ENCODE measurements at regions not wholly inside any gene's neighbourhood (a gene's known extent, or its start where the extent isn't known, plus 50 kb on each side); places are given as distances from the start of the nearest gene placed in this dataset.

DNA sequence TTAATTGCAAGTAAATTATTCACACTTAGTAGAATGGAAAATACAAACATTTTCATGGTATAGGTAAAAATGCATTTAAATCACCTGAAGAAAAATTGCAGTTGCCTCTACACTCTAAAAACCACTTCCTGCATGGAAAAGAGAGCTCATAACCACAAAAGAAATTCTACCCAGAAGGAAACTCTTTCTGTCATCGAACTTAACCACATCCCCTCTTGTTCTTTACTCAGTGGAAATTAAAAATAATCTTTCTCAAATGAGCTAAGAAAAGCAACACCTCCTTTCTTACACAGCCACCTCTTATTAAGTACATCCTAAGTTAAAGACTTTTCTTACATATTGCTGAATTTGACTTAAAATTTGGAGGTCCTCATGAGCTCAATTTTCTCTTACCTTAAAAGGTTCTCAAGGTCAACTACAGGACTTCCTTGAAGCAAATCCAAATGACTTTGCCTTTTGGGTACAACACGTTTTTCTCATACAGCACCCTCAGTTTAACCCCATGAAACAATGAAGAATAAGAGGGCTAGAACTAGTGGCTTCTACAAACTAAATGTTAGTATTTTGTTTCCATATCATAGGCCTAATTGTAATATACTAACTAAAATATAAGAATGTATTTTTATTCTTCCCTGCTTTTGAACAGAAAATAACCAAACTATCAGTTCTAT lies 109.1 kb upstream of the CRIM1 start (continued):
- TF ChIP-seq ATF7 (IDR thresholded peaks at IDR 0.05; ENCODE audit: low read depth) (peak; percentile 91), CHD4 (IDR thresholded peaks at IDR 0.05) (no peak), GATAD2B (conservative IDR thresholded peaks at IDR 0.05; ENCODE audit: low read depth) (no peak), LARP7 (IDR thresholded peaks at IDR 0.05) (no peak), MEF2B (IDR thresholded peaks at IDR 0.05; ENCODE audit: partially characterized antibody, poor library complexity, severe bottlenecking) (peak; percentile 66), ETV6 (conservative IDR thresholded peaks at IDR 0.05 in 1 of 2, IDR thresholded peaks at IDR 0.05 in 1 of 2; ENCODE audit: borderline replicate concordance in 1 of 2, low read depth in 1 of 2) (peak in 1 of 2 experiments; percentile 86; a peak in 2 of 4 replicates), NFYA (IDR thresholded peaks at IDR 0.05; ENCODE audit: borderline replicate concordance, low read depth, low read length) (no peak), FOXK2 (IDR thresholded peaks at IDR 0.05) (no peak), STAT1 (conservative IDR thresholded peaks at IDR 0.05) (no peak), SREBF2 (IDR thresholded peaks at IDR 0.05; ENCODE audit: low read length) (no peak), SMC3 (IDR thresholded peaks at IDR 0.05; ENCODE audit: borderline replicate concordance, low read length) (no peak), CBX3 (IDR thresholded peaks at IDR 0.05; ENCODE audit: borderline replicate concordance, low read depth) (no peak), TCF7 (IDR thresholded peaks at IDR 0.05; ENCODE audit: borderline replicate concordance) (no peak; the same call in 1 of the 2 replicates)
- TF ChIP-seq, protein P1, sequence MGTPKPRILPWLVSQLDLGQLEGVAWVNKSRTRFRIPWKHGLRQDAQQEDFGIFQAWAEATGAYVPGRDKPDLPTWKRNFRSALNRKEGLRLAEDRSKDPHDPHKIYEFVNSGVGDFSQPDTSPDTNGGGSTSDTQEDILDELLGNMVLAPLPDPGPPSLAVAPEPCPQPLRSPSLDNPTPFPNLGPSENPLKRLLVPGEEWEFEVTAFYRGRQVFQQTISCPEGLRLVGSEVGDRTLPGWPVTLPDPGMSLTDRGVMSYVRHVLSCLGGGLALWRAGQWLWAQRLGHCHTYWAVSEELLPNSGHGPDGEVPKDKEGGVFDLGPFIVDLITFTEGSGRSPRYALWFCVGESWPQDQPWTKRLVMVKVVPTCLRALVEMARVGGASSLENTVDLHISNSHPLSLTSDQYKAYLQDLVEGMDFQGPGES (IDR thresholded peaks at IDR 0.05), result no peak
- TF ChIP-seq, protein P2, sequence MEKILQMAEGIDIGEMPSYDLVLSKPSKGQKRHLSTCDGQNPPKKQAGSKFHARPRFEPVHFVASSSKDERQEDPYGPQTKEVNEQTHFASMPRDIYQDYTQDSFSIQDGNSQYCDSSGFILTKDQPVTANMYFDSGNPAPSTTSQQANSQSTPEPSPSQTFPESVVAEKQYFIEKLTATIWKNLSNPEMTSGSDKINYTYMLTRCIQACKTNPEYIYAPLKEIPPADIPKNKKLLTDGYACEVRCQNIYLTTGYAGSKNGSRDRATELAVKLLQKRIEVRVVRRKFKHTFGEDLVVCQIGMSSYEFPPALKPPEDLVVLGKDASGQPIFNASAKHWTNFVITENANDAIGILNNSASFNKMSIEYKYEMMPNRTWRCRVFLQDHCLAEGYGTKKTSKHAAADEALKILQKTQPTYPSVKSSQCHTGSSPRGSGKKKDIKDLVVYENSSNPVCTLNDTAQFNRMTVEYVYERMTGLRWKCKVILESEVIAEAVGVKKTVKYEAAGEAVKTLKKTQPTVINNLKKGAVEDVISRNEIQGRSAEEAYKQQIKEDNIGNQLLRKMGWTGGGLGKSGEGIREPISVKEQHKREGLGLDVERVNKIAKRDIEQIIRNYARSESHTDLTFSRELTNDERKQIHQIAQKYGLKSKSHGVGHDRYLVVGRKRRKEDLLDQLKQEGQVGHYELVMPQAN (conservative IDR thresholded peaks at IDR 0.05), result no peak
- TF ChIP-seq, protein P3, sequence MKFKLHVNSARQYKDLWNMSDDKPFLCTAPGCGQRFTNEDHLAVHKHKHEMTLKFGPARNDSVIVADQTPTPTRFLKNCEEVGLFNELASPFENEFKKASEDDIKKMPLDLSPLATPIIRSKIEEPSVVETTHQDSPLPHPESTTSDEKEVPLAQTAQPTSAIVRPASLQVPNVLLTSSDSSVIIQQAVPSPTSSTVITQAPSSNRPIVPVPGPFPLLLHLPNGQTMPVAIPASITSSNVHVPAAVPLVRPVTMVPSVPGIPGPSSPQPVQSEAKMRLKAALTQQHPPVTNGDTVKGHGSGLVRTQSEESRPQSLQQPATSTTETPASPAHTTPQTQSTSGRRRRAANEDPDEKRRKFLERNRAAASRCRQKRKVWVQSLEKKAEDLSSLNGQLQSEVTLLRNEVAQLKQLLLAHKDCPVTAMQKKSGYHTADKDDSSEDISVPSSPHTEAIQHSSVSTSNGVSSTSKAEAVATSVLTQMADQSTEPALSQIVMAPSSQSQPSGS (IDR thresholded peaks at IDR 0.05; ENCODE audit: low read length), result peak; percentile 94
- TF ChIP-seq, protein P4, sequence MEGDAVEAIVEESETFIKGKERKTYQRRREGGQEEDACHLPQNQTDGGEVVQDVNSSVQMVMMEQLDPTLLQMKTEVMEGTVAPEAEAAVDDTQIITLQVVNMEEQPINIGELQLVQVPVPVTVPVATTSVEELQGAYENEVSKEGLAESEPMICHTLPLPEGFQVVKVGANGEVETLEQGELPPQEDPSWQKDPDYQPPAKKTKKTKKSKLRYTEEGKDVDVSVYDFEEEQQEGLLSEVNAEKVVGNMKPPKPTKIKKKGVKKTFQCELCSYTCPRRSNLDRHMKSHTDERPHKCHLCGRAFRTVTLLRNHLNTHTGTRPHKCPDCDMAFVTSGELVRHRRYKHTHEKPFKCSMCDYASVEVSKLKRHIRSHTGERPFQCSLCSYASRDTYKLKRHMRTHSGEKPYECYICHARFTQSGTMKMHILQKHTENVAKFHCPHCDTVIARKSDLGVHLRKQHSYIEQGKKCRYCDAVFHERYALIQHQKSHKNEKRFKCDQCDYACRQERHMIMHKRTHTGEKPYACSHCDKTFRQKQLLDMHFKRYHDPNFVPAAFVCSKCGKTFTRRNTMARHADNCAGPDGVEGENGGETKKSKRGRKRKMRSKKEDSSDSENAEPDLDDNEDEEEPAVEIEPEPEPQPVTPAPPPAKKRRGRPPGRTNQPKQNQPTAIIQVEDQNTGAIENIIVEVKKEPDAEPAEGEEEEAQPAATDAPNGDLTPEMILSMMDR (IDR thresholded peaks at IDR 0.05 in 2 of 3, conservative IDR thresholded peaks at IDR 0.05 in 1 of 3; ENCODE audit: control insufficient read depth in 2 of 3, extremely low read depth in 1 of 3, insufficient read depth in 1 of 3, low read depth in 3 of 3, low read length in 3 of 3), result no peak
- TF ChIP-seq, protein P5, sequence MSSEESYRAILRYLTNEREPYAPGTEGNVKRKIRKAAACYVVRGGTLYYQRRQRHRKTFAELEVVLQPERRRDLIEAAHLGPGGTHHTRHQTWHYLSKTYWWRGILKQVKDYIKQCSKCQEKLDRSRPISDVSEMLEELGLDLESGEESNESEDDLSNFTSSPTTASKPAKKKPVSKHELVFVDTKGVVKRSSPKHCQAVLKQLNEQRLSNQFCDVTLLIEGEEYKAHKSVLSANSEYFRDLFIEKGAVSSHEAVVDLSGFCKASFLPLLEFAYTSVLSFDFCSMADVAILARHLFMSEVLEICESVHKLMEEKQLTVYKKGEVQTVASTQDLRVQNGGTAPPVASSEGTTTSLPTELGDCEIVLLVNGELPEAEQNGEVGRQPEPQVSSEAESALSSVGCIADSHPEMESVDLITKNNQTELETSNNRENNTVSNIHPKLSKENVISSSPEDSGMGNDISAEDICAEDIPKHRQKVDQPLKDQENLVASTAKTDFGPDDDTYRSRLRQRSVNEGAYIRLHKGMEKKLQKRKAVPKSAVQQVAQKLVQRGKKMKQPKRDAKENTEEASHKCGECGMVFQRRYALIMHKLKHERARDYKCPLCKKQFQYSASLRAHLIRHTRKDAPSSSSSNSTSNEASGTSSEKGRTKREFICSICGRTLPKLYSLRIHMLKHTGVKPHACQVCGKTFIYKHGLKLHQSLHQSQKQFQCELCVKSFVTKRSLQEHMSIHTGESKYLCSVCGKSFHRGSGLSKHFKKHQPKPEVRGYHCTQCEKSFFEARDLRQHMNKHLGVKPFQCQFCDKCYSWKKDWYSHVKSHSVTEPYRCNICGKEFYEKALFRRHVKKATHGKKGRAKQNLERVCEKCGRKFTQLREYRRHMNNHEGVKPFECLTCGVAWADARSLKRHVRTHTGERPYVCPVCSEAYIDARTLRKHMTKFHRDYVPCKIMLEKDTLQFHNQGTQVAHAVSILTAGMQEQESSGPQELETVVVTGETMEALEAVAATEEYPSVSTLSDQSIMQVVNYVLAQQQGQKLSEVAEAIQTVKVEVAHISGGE (CRISPR knock-in tag; IDR thresholded peaks at IDR 0.05), result no peak
- TF ChIP-seq, protein P6, sequence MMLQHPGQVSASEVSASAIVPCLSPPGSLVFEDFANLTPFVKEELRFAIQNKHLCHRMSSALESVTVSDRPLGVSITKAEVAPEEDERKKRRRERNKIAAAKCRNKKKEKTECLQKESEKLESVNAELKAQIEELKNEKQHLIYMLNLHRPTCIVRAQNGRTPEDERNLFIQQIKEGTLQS (IDR thresholded peaks at IDR 0.05; ENCODE audit: borderline replicate concordance, extremely low read depth, low read depth, low read length), result no peak

Measured in GM12878 (cell line).